SU-DHL-6 (cell line): ENCODE measurements at regions not wholly inside any gene's neighbourhood (a gene's known extent, or its start where the extent isn't known, plus 50 kb on each side); places are given as distances from the start of the nearest gene placed in this dataset.
A peak's percentile ranks its signal among the peaks of the same experiment; 100 is the strongest.
"Not testable (repeated sequence)": the region's sequence is repeated elsewhere in the genome, so short reads cannot be mapped to it uniquely, and the experiment has no call there.

Source experiments
- H2AFZ ChIP-seq: fragments of 200-600 bp; sonication (generic); 2 replicates; pipeline ENCODE4 v1.6.1; 2014; ENCODE audit warnings: low read depth, mild to moderate bottlenecking, moderate library complexity, mixed read lengths, antibody characterized with exemption, low read length; ENCODE audit not compliant: severe bottlenecking
- H3F3A ChIP-seq: fragments of 200-600 bp; shearing (Covaris generic); 2 replicates; pipeline ENCODE4 v1.6.0; 2016; ENCODE audit warnings: antibody characterized with exemption, mild to moderate bottlenecking; ENCODE audit not compliant: insufficient read depth
- H3K27ac ChIP-seq: fragments of 200-600 bp; sonication (generic); 2 replicates; pipeline ENCODE4 v1.5.1; 2016; ENCODE audit warnings: low read depth, mild to moderate bottlenecking, low read length, moderate library complexity, mixed read lengths
- H3K27me3 ChIP-seq: fragments of 200-600 bp; sonication (generic), shearing (Covaris generic); 2 replicates; pipeline ENCODE4 v1.6.0; 2014; ENCODE audit warnings: mild to moderate bottlenecking, low read length
- H3K36me3 ChIP-seq: fragments of 200-600 bp; sonication (generic); 2 replicates; pipeline ENCODE4 v1.6.1; 2014; ENCODE audit warnings: mild to moderate bottlenecking, low read length, mixed read lengths
- H3K4me2 ChIP-seq: fragments of 300-600, 200-600 bp; shearing (Covaris generic), sonication (generic); 2 replicates; pipeline ENCODE4 v1.6.0; 2014; ENCODE audit warnings: low read length, low read depth, mild to moderate bottlenecking; ENCODE audit not compliant: poor library complexity, severe bottlenecking
- H3K4me3 ChIP-seq: fragments of 200-600 bp; sonication (generic); 2 replicates; pipeline ENCODE4 v1.5.1; 2014; ENCODE audit warnings: antibody characterized with exemption, low read length, mild to moderate bottlenecking, mixed read lengths; ENCODE audit not compliant: insufficient read depth, poor library complexity, severe bottlenecking
- H3K79me2 ChIP-seq: fragments of 200-600 bp; sonication (generic); 2 replicates; pipeline ENCODE4 v1.6.1; 2014; ENCODE audit warnings: mild to moderate bottlenecking, low read length, moderate library complexity; ENCODE audit not compliant: insufficient read depth
- H3K9ac ChIP-seq: fragments of 200-600 bp; sonication (generic); 2 replicates; pipeline ENCODE4 v1.7.0; 2014; ENCODE audit warnings: mild to moderate bottlenecking, low read length
- H3K9me2 ChIP-seq: fragments of 200-600 bp; sonication (generic); replicated peaks from 2 replicates; pipeline ENCODE4 v1.6.1; 2014; ENCODE audit warnings: low read length; ENCODE audit not compliant: insufficient read depth
- H3K9me3 ChIP-seq: fragments of 200-600 bp; sonication (generic); 2 replicates; pipeline ENCODE4 v1.6.1; 2014; ENCODE audit warnings: low read length, mixed read lengths; ENCODE audit not compliant: insufficient read depth
- H4K20me1 ChIP-seq: fragments of 200-600 bp; sonication (generic); 2 replicates; pipeline ENCODE4 v1.6.1; 2014; ENCODE audit warnings: low read depth, mild to moderate bottlenecking, antibody characterized with exemption, low read length, moderate library complexity, mixed read lengths
- EZH2phosphoT487 ChIP-seq: fragments of 200-600 bp; sonication (generic), shearing (Covaris generic); conservative IDR thresholded peaks from 2 replicates; pipeline ENCODE4 v1.6.1; 2018; ENCODE audit warnings: mild to moderate bottlenecking, antibody characterized with exemption, low read length, moderate library complexity, mixed read lengths
- TF ChIP-seq, protein P1 (sequence below): fragments of 200-600 bp; sonication (generic); IDR thresholded peaks from one replicate; pipeline ENCODE4 v1.5.1; 2017; ENCODE audit warnings: antibody characterized with exemption, mild to moderate bottlenecking, low read length, moderate library complexity; ENCODE audit not compliant: insufficient read depth, poor library complexity, severe bottlenecking

- no peak overlapping the region for H3K4me3 ChIP-seq
- no peak overlapping the region for H3K27ac ChIP-seq
- TF ChIP-seq EZH2phosphoT487: no peak
- TF ChIP-seq, protein P1, sequence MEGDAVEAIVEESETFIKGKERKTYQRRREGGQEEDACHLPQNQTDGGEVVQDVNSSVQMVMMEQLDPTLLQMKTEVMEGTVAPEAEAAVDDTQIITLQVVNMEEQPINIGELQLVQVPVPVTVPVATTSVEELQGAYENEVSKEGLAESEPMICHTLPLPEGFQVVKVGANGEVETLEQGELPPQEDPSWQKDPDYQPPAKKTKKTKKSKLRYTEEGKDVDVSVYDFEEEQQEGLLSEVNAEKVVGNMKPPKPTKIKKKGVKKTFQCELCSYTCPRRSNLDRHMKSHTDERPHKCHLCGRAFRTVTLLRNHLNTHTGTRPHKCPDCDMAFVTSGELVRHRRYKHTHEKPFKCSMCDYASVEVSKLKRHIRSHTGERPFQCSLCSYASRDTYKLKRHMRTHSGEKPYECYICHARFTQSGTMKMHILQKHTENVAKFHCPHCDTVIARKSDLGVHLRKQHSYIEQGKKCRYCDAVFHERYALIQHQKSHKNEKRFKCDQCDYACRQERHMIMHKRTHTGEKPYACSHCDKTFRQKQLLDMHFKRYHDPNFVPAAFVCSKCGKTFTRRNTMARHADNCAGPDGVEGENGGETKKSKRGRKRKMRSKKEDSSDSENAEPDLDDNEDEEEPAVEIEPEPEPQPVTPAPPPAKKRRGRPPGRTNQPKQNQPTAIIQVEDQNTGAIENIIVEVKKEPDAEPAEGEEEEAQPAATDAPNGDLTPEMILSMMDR: no peak
- H3K4me2 ChIP-seq: no peak overlapping the region
- no peaks in the 10 kb centered on the region for H3F3A ChIP-seq
- no peaks in the 10 kb centered on the region for H3K36me3 ChIP-seq
- H3K9ac ChIP-seq: no peak overlapping the region
- no peaks in the 10 kb centered on the region for H3K9me3 ChIP-seq
- H2AFZ ChIP-seq: no peak overlapping the region
- no peaks in the 10 kb centered on the region for H3K27me3 ChIP-seq
- no peaks in the 10 kb centered on the region for H3K79me2 ChIP-seq
- H3K9me2 ChIP-seq: no peaks in the 10 kb centered on the region
- H4K20me1 ChIP-seq: no peaks in the 10 kb centered on the region
These were observed 675.7 kb upstream of the PRMT6 start for GRCh38 chr1:106380772-106381171.

- H3K4me3 ChIP-seq, H2AFZ ChIP-seq, H3F3A ChIP-seq, H3K27ac ChIP-seq, H4K20me1 ChIP-seq, H3K79me2 ChIP-seq, H3K36me3 ChIP-seq, H3K9me3 ChIP-seq, H3K27me3 ChIP-seq, H3K9ac ChIP-seq, H3K4me2 ChIP-seq, H3K9me2 ChIP-seq: not testable (repeated sequence)
These were observed 667.3 kb upstream of the PRMT6 start for GRCh38 chr1:106389160-106389559.

GRCh38 chr1:106393046-106393445 is 663.4 kb upstream of the PRMT6 start:
- H3K9me2 ChIP-seq: no peaks in the 10 kb centered on the region
- no peaks in the 10 kb centered on the region for H4K20me1 ChIP-seq
- no peaks in the 10 kb centered on the region for H3K36me3 ChIP-seq
- no peaks in the 10 kb centered on the region for H3K9me3 ChIP-seq
- no peaks in the 10 kb centered on the region for H3F3A ChIP-seq
- no peak overlapping the region for H3K27ac ChIP-seq
- no peaks in the 10 kb centered on the region for H3K27me3 ChIP-seq
- H3K4me3 ChIP-seq: no peak overlapping the region
- no peak overlapping the region for H3K9ac ChIP-seq
- no peak overlapping the region for H2AFZ ChIP-seq
- no peaks in the 10 kb centered on the region for H3K79me2 ChIP-seq
- H3K4me2 ChIP-seq: no peak overlapping the region
- no peak for TF ChIP-seq EZH2phosphoT487
- TF ChIP-seq, protein P1: no peak

DNA sequence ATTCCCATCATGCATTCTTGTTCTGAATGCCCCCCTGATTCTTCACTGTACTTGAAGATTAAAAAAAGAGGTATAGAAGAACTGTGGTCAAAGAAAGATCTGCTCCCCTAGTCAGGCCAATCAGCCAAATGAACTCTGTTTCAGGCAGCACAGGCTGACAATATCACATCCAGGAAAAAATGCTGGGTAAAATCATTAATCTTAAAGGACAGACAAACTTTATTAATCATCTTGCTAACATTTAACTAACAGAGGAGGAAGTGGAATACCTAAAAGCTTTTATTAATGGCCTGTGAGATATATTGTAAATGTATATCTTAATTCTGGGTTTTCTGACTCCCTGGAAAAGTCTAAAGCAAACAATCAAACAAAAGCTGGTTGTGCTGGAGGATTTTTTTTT is 660.5 kb upstream of the PRMT6 start:
- H2AFZ ChIP-seq: peak overlapping the region; percentile 54
- TF ChIP-seq, protein P1: no peak
- no peak for TF ChIP-seq EZH2phosphoT487

More for the DNA sequence above, 660.5 kb upstream of the PRMT6 start:
- Histone ChIP-seq H3K4me2 (no peak overlapping the region), H3K36me3 (no peaks in the 10 kb centered on the region), H3K27me3 (no peaks in the 10 kb centered on the region), H3K9ac (no peak overlapping the region), H3K4me3 (no peak overlapping the region), H3K79me2 (no peaks in the 10 kb centered on the region), H4K20me1 (no peaks in the 10 kb centered on the region), H3K9me2 (no peaks in the 10 kb centered on the region), H3F3A (no peaks in the 10 kb centered on the region), H3K9me3 (no peaks in the 10 kb centered on the region), H3K27ac (no peak overlapping the region)
